ENCODE measurements at regions not wholly inside any gene's neighbourhood (a gene's known extent, or its start where the extent isn't known, plus 50 kb on each side); places are given as distances from the start of the nearest gene placed in this dataset.

DNA sequence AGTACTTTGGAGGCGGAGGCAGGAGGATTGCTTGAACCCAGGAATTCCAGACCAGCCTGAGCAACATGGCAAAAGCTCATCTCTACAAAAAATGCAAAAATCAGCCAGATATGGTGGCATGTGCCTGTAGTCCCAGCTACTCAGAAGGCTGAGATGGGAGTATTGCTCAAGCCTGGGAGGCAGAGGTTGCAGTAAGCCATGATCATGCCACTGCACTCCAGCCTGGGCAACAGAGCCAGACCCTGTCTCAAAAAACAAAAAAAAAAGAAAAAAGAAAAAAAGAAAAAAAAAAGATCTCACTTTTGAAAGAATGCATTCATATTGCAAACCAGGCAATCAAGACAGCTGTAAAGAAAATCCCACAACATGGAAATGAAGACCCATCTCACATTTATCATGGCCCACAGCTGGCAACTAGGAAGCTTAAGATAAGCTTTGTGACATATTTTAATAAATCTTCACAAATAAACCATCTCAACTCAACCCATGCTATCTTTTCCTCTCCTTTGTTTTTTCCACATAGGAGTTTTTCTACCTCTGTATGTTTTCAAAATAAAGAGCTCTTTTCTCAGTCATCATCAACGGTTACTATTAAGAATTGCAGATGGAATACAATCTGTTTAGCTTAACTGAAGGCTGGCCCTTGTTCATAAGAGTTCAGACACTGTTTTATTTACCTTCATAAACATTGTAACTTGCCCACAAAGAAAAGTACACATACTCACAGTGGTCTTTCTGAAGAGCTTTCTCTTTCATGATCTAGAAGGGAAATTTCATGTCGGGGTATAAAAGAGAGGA is 137.0 kb downstream of the MREG start:
- Histone ChIP-seq H3K27ac (ENCODE audit: low read depth in 1 of 2, low read length in 2 of 2) (no peak overlapping the region), H3K9me3 (ENCODE audit: control insufficient read depth in 4 of 4, low read length in 3 of 4) (no peaks in the 10 kb centered on the region), H3K4me3 (ENCODE audit: low read depth in 1 of 3, low read length in 3 of 3) (no peak overlapping the region), H3K9ac (ENCODE audit: low read depth in 1 of 2, low read length in 2 of 2) (no peak overlapping the region), H3K36me3 (ENCODE audit: control insufficient read depth in 4 of 4, insufficient read depth in 3 of 4, low read depth in 1 of 4, low read length in 3 of 4) (no peaks in the 10 kb centered on the region), H3K4me1 (ENCODE audit: control insufficient read depth in 4 of 4, insufficient read depth in 4 of 4, low read length in 3 of 4) (no peaks in the 10 kb centered on the region), H3K27me3 (ENCODE audit: control insufficient read depth in 4 of 4, insufficient read depth in 4 of 4, low read length in 3 of 4) (no peaks in the 10 kb centered on the region)
- TF ChIP-seq YY1 (IDR thresholded peaks at IDR 0.05), result no peak
- no peak for TF ChIP-seq EGR1 (IDR thresholded peaks at IDR 0.05; ENCODE audit: low read depth in 2 of 2)
- no peak for TF ChIP-seq TAF1 (conservative IDR thresholded peaks at IDR 0.05)
- TF ChIP-seq, protein P1, sequence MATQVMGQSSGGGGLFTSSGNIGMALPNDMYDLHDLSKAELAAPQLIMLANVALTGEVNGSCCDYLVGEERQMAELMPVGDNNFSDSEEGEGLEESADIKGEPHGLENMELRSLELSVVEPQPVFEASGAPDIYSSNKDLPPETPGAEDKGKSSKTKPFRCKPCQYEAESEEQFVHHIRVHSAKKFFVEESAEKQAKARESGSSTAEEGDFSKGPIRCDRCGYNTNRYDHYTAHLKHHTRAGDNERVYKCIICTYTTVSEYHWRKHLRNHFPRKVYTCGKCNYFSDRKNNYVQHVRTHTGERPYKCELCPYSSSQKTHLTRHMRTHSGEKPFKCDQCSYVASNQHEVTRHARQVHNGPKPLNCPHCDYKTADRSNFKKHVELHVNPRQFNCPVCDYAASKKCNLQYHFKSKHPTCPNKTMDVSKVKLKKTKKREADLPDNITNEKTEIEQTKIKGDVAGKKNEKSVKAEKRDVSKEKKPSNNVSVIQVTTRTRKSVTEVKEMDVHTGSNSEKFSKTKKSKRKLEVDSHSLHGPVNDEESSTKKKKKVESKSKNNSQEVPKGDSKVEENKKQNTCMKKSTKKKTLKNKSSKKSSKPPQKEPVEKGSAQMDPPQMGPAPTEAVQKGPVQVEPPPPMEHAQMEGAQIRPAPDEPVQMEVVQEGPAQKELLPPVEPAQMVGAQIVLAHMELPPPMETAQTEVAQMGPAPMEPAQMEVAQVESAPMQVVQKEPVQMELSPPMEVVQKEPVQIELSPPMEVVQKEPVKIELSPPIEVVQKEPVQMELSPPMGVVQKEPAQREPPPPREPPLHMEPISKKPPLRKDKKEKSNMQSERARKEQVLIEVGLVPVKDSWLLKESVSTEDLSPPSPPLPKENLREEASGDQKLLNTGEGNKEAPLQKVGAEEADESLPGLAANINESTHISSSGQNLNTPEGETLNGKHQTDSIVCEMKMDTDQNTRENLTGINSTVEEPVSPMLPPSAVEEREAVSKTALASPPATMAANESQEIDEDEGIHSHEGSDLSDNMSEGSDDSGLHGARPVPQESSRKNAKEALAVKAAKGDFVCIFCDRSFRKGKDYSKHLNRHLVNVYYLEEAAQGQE (IDR thresholded peaks at IDR 0.05), result no peak
- no peak for TF ChIP-seq RAD21 (IDR thresholded peaks at IDR 0.05)
- TF ChIP-seq, protein P2, sequence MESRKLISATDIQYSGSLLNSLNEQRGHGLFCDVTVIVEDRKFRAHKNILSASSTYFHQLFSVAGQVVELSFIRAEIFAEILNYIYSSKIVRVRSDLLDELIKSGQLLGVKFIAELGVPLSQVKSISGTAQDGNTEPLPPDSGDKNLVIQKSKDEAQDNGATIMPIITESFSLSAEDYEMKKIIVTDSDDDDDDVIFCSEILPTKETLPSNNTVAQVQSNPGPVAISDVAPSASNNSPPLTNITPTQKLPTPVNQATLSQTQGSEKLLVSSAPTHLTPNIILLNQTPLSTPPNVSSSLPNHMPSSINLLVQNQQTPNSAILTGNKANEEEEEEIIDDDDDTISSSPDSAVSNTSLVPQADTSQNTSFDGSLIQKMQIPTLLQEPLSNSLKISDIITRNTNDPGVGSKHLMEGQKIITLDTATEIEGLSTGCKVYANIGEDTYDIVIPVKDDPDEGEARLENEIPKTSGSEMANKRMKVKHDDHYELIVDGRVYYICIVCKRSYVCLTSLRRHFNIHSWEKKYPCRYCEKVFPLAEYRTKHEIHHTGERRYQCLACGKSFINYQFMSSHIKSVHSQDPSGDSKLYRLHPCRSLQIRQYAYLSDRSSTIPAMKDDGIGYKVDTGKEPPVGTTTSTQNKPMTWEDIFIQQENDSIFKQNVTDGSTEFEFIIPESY (IDR thresholded peaks at IDR 0.05), result no peak
- TF ChIP-seq FOXA1 (IDR thresholded peaks at IDR 0.05), result no peak
- TF ChIP-seq SP1 (IDR thresholded peaks at IDR 0.05), result no peak
- TF ChIP-seq, protein P3, sequence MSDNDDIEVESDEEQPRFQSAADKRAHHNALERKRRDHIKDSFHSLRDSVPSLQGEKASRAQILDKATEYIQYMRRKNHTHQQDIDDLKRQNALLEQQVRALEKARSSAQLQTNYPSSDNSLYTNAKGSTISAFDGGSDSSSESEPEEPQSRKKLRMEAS (IDR thresholded peaks at IDR 0.05), result no peak
- TF ChIP-seq RXRA (IDR thresholded peaks at IDR 0.05), result no peak
- no peak for TF ChIP-seq GABPA (IDR thresholded peaks at IDR 0.05 in 1 of 2, conservative IDR thresholded peaks at IDR 0.05 in 1 of 2)
- TF ChIP-seq HNF4A (conservative IDR thresholded peaks at IDR 0.05), result no peak
- no peak for TF ChIP-seq NR2F2 (IDR thresholded peaks at IDR 0.05)
- no peak for DNase-seq (ENCODE audit: low spot score)
- WGBS, result 68% methylated on average over 3 of the region's 3 CpGs

DNA sequence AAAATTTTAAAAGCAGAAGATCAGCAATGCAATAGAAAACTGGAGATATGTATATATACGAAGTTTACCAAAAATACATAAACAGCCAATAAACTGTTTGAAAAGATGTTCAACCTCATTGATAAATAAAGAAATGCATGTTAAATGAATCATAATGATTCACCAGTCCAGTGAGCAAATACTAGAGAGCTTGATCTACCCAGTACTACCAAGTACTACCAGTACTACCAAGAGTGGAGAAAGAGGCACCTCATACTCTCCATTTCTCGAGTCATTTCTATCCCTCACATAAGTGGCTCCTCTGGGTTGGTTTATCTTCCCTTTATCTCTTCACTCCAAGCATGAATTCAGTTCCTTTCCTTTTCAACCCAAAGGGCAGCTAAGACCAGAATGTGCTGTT is 138.9 kb downstream of the MREG start:
- Histone ChIP-seq H3K4me1 (ENCODE audit: control insufficient read depth in 4 of 4, insufficient read depth in 4 of 4, low read length in 3 of 4) (no peaks in the 10 kb centered on the region), H3K36me3 (ENCODE audit: control insufficient read depth in 4 of 4, insufficient read depth in 3 of 4, low read depth in 1 of 4, low read length in 3 of 4) (no peaks in the 10 kb centered on the region), H3K9me3 (ENCODE audit: control insufficient read depth in 4 of 4, low read length in 3 of 4) (no peaks in the 10 kb centered on the region), H3K9ac (ENCODE audit: low read depth in 1 of 2, low read length in 2 of 2) (no peak overlapping the region), H3K27ac (ENCODE audit: low read depth in 1 of 2, low read length in 2 of 2) (no peak overlapping the region), H3K4me3 (ENCODE audit: low read depth in 1 of 3, low read length in 3 of 3) (no peak overlapping the region), H3K27me3 (ENCODE audit: control insufficient read depth in 4 of 4, insufficient read depth in 4 of 4, low read length in 3 of 4) (no peaks in the 10 kb centered on the region)
- WGBS, result 92% methylated on average over 2 of the region's 2 CpGs
- DNase-seq (ENCODE audit: low spot score), result no peak
- TF ChIP-seq, protein P3 (IDR thresholded peaks at IDR 0.05), result no peak
- TF ChIP-seq, protein P4, sequence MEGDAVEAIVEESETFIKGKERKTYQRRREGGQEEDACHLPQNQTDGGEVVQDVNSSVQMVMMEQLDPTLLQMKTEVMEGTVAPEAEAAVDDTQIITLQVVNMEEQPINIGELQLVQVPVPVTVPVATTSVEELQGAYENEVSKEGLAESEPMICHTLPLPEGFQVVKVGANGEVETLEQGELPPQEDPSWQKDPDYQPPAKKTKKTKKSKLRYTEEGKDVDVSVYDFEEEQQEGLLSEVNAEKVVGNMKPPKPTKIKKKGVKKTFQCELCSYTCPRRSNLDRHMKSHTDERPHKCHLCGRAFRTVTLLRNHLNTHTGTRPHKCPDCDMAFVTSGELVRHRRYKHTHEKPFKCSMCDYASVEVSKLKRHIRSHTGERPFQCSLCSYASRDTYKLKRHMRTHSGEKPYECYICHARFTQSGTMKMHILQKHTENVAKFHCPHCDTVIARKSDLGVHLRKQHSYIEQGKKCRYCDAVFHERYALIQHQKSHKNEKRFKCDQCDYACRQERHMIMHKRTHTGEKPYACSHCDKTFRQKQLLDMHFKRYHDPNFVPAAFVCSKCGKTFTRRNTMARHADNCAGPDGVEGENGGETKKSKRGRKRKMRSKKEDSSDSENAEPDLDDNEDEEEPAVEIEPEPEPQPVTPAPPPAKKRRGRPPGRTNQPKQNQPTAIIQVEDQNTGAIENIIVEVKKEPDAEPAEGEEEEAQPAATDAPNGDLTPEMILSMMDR (IDR thresholded peaks at IDR 0.05; ENCODE audit: low read depth, low read length, missing input control), result no peak
- TF ChIP-seq, protein P1 (IDR thresholded peaks at IDR 0.05), result no peak
- TF ChIP-seq RAD21 (IDR thresholded peaks at IDR 0.05), result no peak

All from liver (tissue), 8 donors.